Common myeloid progenitor, CD34-positive (primary cell): ENCODE measurements at regions not wholly inside any gene's neighbourhood (a gene's known extent, or its start where the extent isn't known, plus 50 kb on each side); places are given as distances from the start of the nearest gene placed in this dataset.

Experiments
- CTCF ChIA-PET: fragments of 350-600 bp; sonication (Branson Sonifier 250); formaldehyde crosslinking; loops from one replicate; lab custom pipeline; 2021; ENCODE audit warnings: antibody characterized with exemption; lab: Charles Lee
- POLR2A ChIA-PET: fragments of 350-600 bp; sonication (Branson Sonifier 250); formaldehyde crosslinking; loops from one replicate; lab custom pipeline; 2021; ENCODE audit warnings: antibody characterized with exemption; lab: Charles Lee
- DNase-seq, 3 donors: peaks; one replicate each; pipeline versions ENCODE4 v3.0.0 to v3.0.0-alpha.2; 2013
- H3K27ac ChIP-seq, 2 experiments: 1 replicate in 1 of 2; 2 replicates in 1 of 2; pipeline ENCODE4 v1.7.0; 2013; ENCODE audit warnings: inconsistent platforms in 2 of 2, low read length in 2 of 2, mild to moderate bottlenecking in 2 of 2, low read depth in 1 of 2, moderate library complexity in 1 of 2; ENCODE audit not compliant: severe bottlenecking in 2 of 2, insufficient read depth in 1 of 2, poor library complexity in 1 of 2
- H3K27me3 ChIP-seq, 5 experiments: replicated peaks in 2 of 5; 1 replicate in 3 of 5; 2 replicates in 2 of 5; pipeline versions ENCODE4 v1.6.1 to v1.7.0; 2013; ENCODE audit warnings: low read length in 4 of 5, mild to moderate bottlenecking in 2 of 5, moderate library complexity in 2 of 5, inconsistent platforms in 1 of 5; ENCODE audit not compliant: insufficient read depth in 5 of 5, control insufficient read depth in 4 of 5
- H3K36me3 ChIP-seq, 4 experiments: 1 replicate in 2 of 4; 2 replicates in 2 of 4; pipeline versions ENCODE4 v1.6.1 to v1.7.0; 2013; ENCODE audit warnings: low read length in 3 of 4, control low read depth in 1 of 4, mild to moderate bottlenecking in 1 of 4; ENCODE audit not compliant: control insufficient read depth in 4 of 4, insufficient read depth in 4 of 4
- H3K4me1 ChIP-seq, 4 experiments: 1 replicate in 3 of 4; 2 replicates in 1 of 4; pipeline versions ENCODE4 v1.6.1 to v1.7.1; 2013; ENCODE audit warnings: low read length in 3 of 4, mild to moderate bottlenecking in 3 of 4, control low read depth in 1 of 4, inconsistent platforms in 1 of 4, moderate library complexity in 1 of 4; ENCODE audit not compliant: control insufficient read depth in 4 of 4, insufficient read depth in 4 of 4; ENCODE audit errors: control extremely low read depth in 1 of 4
- H3K4me3 ChIP-seq, 7 experiments: 1 replicate in 4 of 7; 2 replicates in 3 of 7; pipeline versions ENCODE4 v1.5.1 to v1.7.0; 2013; ENCODE audit warnings: mild to moderate bottlenecking in 7 of 7, low read length in 6 of 7, moderate library complexity in 6 of 7, inconsistent platforms in 2 of 7, low read depth in 2 of 7, control low read depth in 1 of 7; ENCODE audit not compliant: insufficient read depth in 4 of 7, control insufficient read depth in 1 of 7; ENCODE audit errors: extremely low read depth in 1 of 7
- H3K9me3 ChIP-seq, 5 experiments: 1 replicate in 4 of 5; 2 replicates in 1 of 5; pipeline versions ENCODE4 v1.6.1 to v1.7.1; 2013; ENCODE audit warnings: low read length in 4 of 5, mild to moderate bottlenecking in 2 of 5, inconsistent platforms in 1 of 5, low read depth in 1 of 5, moderate library complexity in 1 of 5; ENCODE audit not compliant: control insufficient read depth in 4 of 5, insufficient read depth in 2 of 5; ENCODE audit errors: control extremely low read depth in 1 of 5
- WGBS: methylation state at CpG from one replicate; pipeline ENCODE4 v1.1.5; 2013; ENCODE audit not compliant: insufficient coverage; 5-methylcytosine and 5-hydroxymethylcytosine counted together

GRCh38 chr7:49433794-49434193, 339.6 kb upstream of the VWC2 start:
- CTCF ChIA-PET = no interaction called here

DNA sequence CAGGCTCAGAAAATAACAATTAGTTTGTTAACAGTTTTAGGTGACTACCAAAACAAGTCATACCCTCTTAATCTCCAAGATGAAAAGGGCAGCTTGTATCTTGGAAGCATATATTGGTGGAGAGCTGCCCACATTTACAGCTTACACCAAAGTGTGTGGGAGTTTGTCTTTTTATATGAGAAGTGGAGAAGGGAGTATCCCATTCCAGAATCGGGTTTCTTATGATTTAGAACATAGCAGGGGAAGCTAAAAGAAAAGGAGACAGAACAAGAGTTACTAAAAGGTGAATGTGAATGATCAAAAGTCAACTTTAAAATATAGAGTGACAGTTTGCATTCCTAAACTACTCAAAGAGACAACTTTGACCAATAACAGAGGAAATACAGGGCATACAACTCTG, 338.6 kb upstream of the VWC2 start:
- Histone ChIP-seq H3K4me1 (no peaks in the 10 kb centered on the region), H3K36me3 (no peaks in the 10 kb centered on the region), H3K9me3 (no peaks in the 10 kb centered on the region), H3K27ac (no peak overlapping the region), H3K4me3 (no peak overlapping the region), H3K27me3 (no peaks in the 10 kb centered on the region)
- WGBS = no CpG with 5 or more reads among the region's 1 CpG
- CTCF ChIA-PET = no interaction called here
- DNase-seq = no peak
- POLR2A ChIA-PET = no interaction called here

More at GRCh38 chr7:49433794-49434193, 339.6 kb upstream of the VWC2 start:
- POLR2A ChIA-PET = no interaction called here
- no peaks in the 10 kb centered on the region for H3K27me3 ChIP-seq
- H3K27ac ChIP-seq = no peak overlapping the region
- no peak overlapping the region for H3K4me3 ChIP-seq
- no peaks in the 10 kb centered on the region for H3K4me1 ChIP-seq
- H3K9me3 ChIP-seq = no peaks in the 10 kb centered on the region
- no peaks in the 10 kb centered on the region for H3K36me3 ChIP-seq
- peak; percentile 0 to 10 (median 9) for DNase-seq

DNA sequence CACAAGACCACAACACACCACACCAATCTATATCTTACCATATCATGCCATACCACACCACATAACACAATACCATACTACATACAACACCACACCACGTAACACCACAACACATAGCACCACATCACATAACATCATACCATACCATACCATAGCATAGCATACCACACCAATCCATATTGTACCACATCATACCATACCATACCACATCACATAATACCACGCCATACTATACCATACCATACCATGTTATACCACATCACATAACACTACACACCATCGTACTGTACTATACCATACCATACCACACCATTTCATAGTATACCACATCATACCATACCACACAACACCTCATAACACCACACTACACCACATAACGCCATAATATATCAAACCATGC, 335.2 kb upstream of the VWC2 start:
- CTCF ChIA-PET = no interaction called here

DNA sequence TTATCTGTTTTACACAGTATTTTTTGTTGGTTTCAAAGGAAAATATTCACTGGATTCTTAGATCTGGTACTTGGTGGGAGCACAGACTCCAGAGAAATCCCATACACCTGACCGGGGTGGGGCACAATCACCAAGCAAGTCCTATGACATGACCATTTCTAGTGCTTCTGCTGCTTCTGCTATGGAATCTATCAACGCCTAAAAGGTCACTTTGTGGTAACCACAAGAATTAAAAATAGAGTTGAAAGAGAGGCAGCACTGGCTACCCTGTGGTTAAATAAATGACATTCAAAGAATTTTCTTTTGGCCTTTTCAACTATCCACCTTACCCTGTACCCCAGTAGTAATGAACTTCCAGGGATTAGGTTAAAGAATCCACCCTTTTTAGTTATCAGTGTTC, 329.9 kb upstream of the VWC2 start:
- DNase-seq = no peak
- ChIA-PET POLR2A (no interaction called here), CTCF (no interaction called here)
- WGBS = 72% methylated on average over 2 of the region's 2 CpGs
- Histone ChIP-seq H3K27ac (no peak overlapping the region), H3K9me3 (peaks cover 0 to 2% (median 0%) of the 10 kb centered on the region in 5 experiments), H3K4me3 (no peak overlapping the region), H3K27me3 (peaks cover 0 to 2% (median 0%) of the 10 kb centered on the region in 5 experiments), H3K36me3 (no peaks in the 10 kb centered on the region), H3K4me1 (no peaks in the 10 kb centered on the region)

More for the DNA sequence above, 335.2 kb upstream of the VWC2 start:
- 98% methylated on average over 4 of the region's 4 CpGs for WGBS
- Histone ChIP-seq H3K4me1 (no peaks in the 10 kb centered on the region), H3K36me3 (no peaks in the 10 kb centered on the region), H3K27ac (no peak overlapping the region), H3K9me3 (no peaks in the 10 kb centered on the region), H3K4me3 (no peak overlapping the region), H3K27me3 (no peaks in the 10 kb centered on the region)
- POLR2A ChIA-PET = no interaction called here
- no peak for DNase-seq

DNA sequence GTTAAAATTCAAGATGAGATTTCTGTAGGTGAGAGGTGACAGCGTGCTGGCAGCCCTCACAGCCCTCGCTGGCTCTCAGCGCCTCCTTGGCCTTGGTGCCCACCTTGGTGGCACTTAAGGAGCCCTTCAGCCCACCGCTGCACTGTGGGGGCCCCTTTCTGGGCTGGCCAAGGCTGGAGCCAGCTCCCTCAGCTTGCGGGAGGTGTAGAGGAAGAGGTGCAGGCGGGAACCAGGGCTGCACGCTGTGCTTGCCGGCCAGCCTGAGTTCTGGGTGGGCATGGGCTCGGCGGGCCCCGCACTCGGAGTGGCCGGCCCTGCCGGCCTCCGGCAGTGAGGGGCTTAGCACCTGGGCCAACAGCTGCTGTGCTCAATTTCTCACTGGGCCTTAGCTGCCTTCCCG, 320.0 kb upstream of the VWC2 start:
- DNase-seq = no peak
- H3K4me1 ChIP-seq = no peaks in the 10 kb centered on the region
- H3K36me3 ChIP-seq = no peaks in the 10 kb centered on the region
- no peak overlapping the region for H3K27ac ChIP-seq
- CTCF ChIA-PET = interaction anchor here (1.1 kb wide), 1 partner anchor 8 kb away, joined by 4 read pairs; no protein-coding TSS in a partner anchor
- POLR2A ChIA-PET = no interaction called here
- H3K9me3 ChIP-seq = no peaks in the 10 kb centered on the region
- 94% methylated on average over 15 of the region's 16 CpGs for WGBS
- H3K4me3 ChIP-seq = no peak overlapping the region
- H3K27me3 ChIP-seq = no peaks in the 10 kb centered on the region

DNA sequence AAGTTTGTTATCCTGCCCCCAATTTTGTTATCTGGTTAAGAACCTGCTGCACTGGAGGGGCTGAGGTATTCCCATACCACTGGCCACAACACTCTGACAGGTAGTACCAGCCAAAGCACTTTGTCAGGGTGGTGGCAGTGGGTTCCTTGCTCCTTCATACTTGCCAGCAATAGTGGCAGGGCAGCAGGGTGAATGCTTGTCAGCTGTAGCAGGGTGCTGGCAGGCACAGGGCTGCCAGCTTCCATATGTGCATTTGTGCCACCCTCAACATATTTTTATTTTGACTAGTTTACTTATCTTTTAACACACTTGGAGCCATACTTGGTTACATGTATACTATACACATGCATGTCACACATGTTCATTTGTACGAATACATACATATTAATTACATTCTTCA, 294.0 kb upstream of the VWC2 start:
- Histone ChIP-seq H3K9me3 (no peaks in the 10 kb centered on the region), H3K4me3 (no peak overlapping the region), H3K36me3 (no peaks in the 10 kb centered on the region), H3K27ac (no peak overlapping the region), H3K4me1 (no peaks in the 10 kb centered on the region), H3K27me3 (no peaks in the 10 kb centered on the region)
- no CpG with 5 or more reads among the region's 1 CpG for WGBS
- DNase-seq = no peak
- ChIA-PET POLR2A (no interaction called here), CTCF (interaction anchor here (1.0 kb wide), 1 partner anchor 385 kb away, joined by 4 read pairs; no protein-coding TSS in a partner anchor)

DNA sequence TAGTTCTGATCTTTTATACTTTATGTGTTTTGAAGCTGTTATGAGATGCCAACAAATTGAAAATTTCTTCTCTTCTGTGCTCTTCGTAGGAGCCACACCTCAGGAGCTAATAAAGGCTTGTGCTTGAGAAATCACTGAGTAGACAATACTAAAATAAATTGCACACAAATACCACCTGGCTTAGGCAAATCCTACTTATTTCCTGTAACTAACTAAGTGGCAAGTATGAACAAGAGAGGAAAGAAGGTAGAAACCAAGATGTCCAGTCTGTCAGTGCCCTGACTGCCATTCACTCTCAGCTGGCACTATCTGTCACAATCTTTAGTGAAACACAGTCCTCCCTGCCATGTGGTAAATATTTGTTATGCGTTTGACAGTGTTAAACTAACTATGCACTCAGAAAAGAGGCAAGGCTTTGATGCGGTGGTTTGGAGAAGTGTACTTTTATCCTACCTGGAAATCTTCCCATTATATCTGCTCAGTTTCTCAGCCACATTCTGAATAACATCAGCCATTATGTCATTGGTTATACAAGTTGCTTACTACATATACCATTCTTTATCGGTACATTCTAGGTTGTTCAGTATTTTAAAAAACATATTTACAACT, 293.4 kb upstream of the VWC2 start:
- Histone ChIP-seq H3K27me3 (no peaks in the 10 kb centered on the region), H3K9me3 (no peaks in the 10 kb centered on the region), H3K4me3 (no peak overlapping the region), H3K27ac (no peak overlapping the region), H3K4me1 (no peaks in the 10 kb centered on the region), H3K36me3 (no peaks in the 10 kb centered on the region)
- no peak for DNase-seq
- ChIA-PET POLR2A (no interaction called here), CTCF (interaction anchor here (1.0 kb wide), 1 partner anchor 384 kb away, joined by 4 read pairs; no protein-coding TSS in a partner anchor)
- 100% methylated on average over 1 of the region's 4 CpGs for WGBS
